ENCODE measurements at regions not wholly inside any gene's neighbourhood (a gene's known extent, or its start where the extent isn't known, plus 50 kb on each side); places are given as distances from the start of the nearest gene placed in this dataset.

- no peak overlapping the region for H3K4me3 ChIP-seq
- H3K4me1 ChIP-seq = peaks cover 0 to 16% (median 0%) of the 10 kb centered on the region in 12 donors
- WGBS, 4 donors = 86 to 91% (median 87%) methylated on average over 3 of the region's 3 CpGs
- DNase-seq (no peak), ATAC-seq (no peak)
- intact Hi-C loops (cut with DNase I) = no loop called here
- TF ChIP-seq POLR2A (IDR thresholded peaks at IDR 0.05) = no peak
- TF ChIP-seq, protein P1, sequence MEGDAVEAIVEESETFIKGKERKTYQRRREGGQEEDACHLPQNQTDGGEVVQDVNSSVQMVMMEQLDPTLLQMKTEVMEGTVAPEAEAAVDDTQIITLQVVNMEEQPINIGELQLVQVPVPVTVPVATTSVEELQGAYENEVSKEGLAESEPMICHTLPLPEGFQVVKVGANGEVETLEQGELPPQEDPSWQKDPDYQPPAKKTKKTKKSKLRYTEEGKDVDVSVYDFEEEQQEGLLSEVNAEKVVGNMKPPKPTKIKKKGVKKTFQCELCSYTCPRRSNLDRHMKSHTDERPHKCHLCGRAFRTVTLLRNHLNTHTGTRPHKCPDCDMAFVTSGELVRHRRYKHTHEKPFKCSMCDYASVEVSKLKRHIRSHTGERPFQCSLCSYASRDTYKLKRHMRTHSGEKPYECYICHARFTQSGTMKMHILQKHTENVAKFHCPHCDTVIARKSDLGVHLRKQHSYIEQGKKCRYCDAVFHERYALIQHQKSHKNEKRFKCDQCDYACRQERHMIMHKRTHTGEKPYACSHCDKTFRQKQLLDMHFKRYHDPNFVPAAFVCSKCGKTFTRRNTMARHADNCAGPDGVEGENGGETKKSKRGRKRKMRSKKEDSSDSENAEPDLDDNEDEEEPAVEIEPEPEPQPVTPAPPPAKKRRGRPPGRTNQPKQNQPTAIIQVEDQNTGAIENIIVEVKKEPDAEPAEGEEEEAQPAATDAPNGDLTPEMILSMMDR (IDR thresholded peaks at IDR 0.05) = no peak
- no peak overlapping the region for H3K27ac ChIP-seq
- H3K9me3 ChIP-seq = peaks cover 0 to 8% (median 0%) of the 10 kb centered on the region in 12 donors
- no peaks in the 10 kb centered on the region for H3K36me3 ChIP-seq
- H3K27me3 ChIP-seq = peaks cover 0 to 3% (median 0%) of the 10 kb centered on the region in 9 donors
Measured at GRCh38 chr18:5060543-5060942, 136.5 kb downstream of the AKAIN1 start.

- Histone ChIP-seq H3K36me3 (no peaks in the 10 kb centered on the region), H3K27me3 (peaks cover 0 to 3% (median 0%) of the 10 kb centered on the region in 9 donors), H3K4me1 (peaks cover 0 to 16% (median 0%) of the 10 kb centered on the region in 12 donors), H3K27ac (peak overlapping the region in 4 of 12 donors; percentile 14 to 58 (median 52)), H3K4me3 (no peak overlapping the region), H3K9me3 (peaks cover 0 to 8% (median 0%) of the 10 kb centered on the region in 12 donors)
- intact Hi-C loops (cut with DNase I) = loop anchor here in 6 of 10 donors (5.0 to 10.0 kb wide), 3 partner anchors 952 to 957 kb away; no protein-coding TSS in a partner anchor
- TF ChIP-seq, protein P1 (IDR thresholded peaks at IDR 0.05) = no peak
- TF ChIP-seq POLR2A (IDR thresholded peaks at IDR 0.05) = no peak
- 46 to 63% (median 48%) methylated on average over 2 of the region's 2 CpGs for WGBS, 4 donors
- peak in 1 of 4 donors; percentile 36 for ATAC-seq
- DNase-seq = no peak
Measured at GRCh38 chr18:5059696-5060032, 137.4 kb downstream of the AKAIN1 start.

GRCh38 chr18:5058768-5059695, 138.0 kb downstream of the AKAIN1 start:
- peaks cover 0 to 3% (median 0%) of the 10 kb centered on the region in 9 donors for H3K27me3 ChIP-seq
- peak; percentile 47 to 77 (median 72) for ATAC-seq
- H3K36me3 ChIP-seq = no peaks in the 10 kb centered on the region
- H3K4me3 ChIP-seq = no peak overlapping the region
- peak overlapping the region in 7 of 12 donors; percentile 13 to 58 (median 48) for H3K27ac ChIP-seq
- 42 to 49% (median 44%) methylated on average over 17 of the region's 17 CpGs for WGBS, 4 donors
- H3K9me3 ChIP-seq = peaks cover 0 to 8% (median 0%) of the 10 kb centered on the region in 12 donors
- peak in 4 of 5 donors; percentile 24 to 51 (median 34) for DNase-seq
- no peak for TF ChIP-seq POLR2A (IDR thresholded peaks at IDR 0.05)
- TF ChIP-seq, protein P1 (IDR thresholded peaks at IDR 0.05) = no peak
- intact Hi-C loops (cut with DNase I) = loop anchor here in 6 of 10 donors (5.0 to 10.0 kb wide), 3 partner anchors 952 to 957 kb away; no protein-coding TSS in a partner anchor
- peaks cover 0 to 16% (median 0%) of the 10 kb centered on the region in 12 donors for H3K4me1 ChIP-seq
